C4-2B (cell line): ENCODE measurements at regions not wholly inside any gene's neighbourhood (a gene's known extent, or its start where the extent isn't known, plus 50 kb on each side); places are given as distances from the start of the nearest gene placed in this dataset.

Source experiments
- H3K27ac ChIP-seq: fragments of 450-650 bp; 2 replicates; pipeline ENCODE4 v1.5.1; 2017
- CTCF ChIP-seq: fragments of 450-650 bp; conservative IDR thresholded peaks from 2 replicates; pipeline ENCODE4 v1.5.1; 2017; ENCODE audit warnings: mild to moderate bottlenecking
- ZFX ChIP-seq: fragments of 450-650 bp; IDR thresholded peaks from 2 replicates; pipeline ENCODE4 v1.6.1; 2017

GRCh38 chr10:131446171-131446570 is 134.7 kb upstream of the TCERG1L start:
- no peak for TF ChIP-seq ZFX
- TF ChIP-seq CTCF, result no peak
- no peak overlapping the region for H3K27ac ChIP-seq

DNA sequence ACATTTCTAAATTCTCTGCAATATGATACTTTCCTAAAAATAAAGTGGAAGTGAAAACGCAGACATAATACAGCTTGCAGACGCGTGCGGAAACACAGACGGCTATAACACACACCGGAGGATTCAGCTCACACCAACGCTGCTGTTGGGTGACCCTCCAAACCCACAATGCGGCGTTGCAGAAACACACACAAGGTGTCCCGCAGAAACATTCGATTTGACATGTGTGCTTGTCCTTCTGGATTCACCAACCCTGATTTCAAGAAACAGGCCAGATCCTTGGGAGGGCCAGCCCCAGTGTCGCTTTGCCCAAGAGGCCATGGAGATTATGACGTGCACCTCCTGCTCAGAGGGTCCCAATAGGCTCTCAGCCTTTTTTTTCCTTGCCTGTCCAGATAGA is 136.7 kb upstream of the TCERG1L start:
- no peak overlapping the region for H3K27ac ChIP-seq
- TF ChIP-seq CTCF (no peak), ZFX (no peak)

DNA sequence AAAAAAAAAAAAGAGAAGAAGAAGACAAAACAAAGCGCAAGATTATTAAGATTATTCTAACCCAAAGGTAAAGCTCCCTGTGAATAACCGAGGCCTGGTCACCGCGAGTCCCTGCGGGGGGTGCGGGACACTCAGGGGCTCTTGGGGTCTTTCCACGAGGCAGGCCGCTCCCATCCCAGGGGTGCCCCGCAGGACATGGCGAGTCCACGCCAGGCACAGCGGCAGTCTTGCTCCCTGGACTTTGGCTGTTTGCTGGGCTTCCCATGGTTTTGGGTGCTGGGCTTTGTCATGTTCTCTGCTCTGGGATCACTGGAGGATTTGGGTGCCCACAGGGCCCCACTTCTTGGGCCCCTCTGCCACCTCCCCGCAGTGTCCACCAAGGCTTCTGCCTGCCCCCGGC is 137.4 kb upstream of the TCERG1L start:
- TF ChIP-seq CTCF (no peak), ZFX (no peak)
- H3K27ac ChIP-seq, result no peak overlapping the region

DNA sequence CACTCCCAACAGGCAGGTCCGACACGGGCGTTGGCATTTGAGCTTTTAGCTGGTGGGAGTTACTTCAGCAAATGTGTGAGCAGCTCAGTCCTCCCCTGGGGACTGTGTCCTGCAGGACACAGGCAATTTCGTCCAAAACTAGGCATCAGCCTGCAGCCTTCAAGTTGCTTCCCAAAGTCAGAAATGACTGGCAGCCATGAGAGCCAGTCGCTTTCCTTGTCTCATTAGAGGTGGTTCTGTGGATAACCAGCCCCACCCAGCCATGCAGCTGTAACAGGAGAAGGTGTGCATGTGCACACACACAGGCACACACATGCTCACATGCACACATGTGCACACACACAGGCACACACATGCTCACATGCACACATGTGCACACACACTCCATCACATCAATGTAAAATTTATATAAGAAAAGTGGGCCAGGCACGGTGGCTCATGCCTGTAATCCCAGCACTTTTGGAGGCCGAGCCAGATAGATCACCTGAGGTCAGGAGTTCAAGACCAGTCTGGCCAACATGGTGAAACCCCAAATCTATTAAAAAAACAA is 138.8 kb upstream of the TCERG1L start:
- TF ChIP-seq CTCF, result no peak
- TF ChIP-seq ZFX, result no peak

DNA sequence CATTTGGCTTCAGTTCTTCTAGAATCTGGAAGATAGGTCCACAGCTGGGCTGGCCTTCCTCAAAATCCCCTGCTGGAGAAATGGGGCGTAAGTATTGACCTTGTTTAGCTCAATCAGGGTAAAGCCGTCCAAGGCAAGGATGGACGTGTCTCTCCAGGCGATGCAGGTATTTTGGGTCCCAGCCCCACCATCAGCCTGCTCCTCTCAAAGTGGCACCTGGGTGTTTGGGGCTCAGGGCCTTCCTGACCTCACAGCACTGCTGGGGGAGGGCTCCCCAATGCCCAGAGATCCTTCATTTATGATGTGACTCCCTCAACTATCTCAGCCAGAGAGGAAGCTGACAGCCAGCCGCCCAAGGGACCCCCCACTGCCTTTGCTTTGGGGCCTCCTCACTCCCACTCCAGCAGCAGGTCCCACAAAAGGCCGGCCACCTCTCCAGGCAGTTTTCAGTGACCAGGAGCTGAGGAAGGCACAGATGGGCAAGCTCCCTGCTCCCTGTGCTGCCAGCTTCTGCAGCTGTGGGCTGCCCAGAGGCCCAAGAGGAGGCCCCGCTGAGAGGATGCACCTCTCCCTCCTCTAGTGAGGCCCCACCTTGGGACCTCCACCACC is 140.0 kb upstream of the TCERG1L start:
- no peak overlapping the region for H3K27ac ChIP-seq
- no peak for TF ChIP-seq CTCF
- TF ChIP-seq ZFX, result no peak

More for the DNA sequence above, 138.8 kb upstream of the TCERG1L start:
- H3K27ac ChIP-seq, result no peak overlapping the region

- TF ChIP-seq ZFX, result no peak
- TF ChIP-seq CTCF, result no peak
- no peak overlapping the region for H3K27ac ChIP-seq
Observed at GRCh38 chr10:131452926-131453720, 141.6 kb upstream of the TCERG1L start.
